ENCODE measurements at regions not wholly inside any gene's neighbourhood (a gene's known extent, or its start where the extent isn't known, plus 50 kb on each side); places are given as distances from the start of the nearest gene placed in this dataset.

DNA sequence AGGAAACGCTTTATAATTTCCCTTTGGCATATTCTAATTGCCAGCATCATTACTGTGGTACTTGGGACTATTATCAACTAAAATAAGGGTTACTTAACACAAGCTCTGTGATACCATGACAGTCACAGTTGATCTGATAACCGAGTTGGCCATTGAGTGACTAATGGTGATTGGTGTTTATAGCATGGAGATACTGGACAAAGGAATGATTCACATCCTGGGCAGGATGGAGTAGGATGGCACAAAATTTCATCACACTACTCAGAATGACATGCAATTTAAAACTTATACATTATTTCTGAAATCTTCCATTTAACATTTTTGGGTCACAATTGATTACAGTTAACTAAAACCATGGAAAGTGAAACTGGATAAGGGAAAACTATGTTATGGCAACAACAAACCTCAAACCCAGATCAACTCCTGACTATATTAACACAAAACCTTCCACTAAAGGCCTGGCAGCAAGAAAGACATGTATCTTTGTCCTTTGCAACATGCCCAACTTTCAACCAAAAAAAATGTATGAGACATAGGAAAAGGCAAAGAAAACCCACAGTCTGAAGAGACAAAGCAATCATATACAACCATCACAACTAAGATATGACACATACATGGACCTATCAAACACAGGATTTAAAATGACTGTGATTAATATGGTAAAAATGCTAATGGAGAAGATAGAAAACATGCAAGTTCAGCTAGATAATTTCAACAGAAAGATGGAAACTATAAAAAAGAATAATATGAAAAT lies 208.5 kb upstream of the NRP1 start:
- no peak for TF ChIP-seq SPI1 (IDR thresholded peaks at IDR 0.05; ENCODE audit: borderline replicate concordance, low read depth)
- TF ChIP-seq POLR2AphosphoS5 (IDR thresholded peaks at IDR 0.05; ENCODE audit: low read depth): no peak
- TF ChIP-seq, protein P1, sequence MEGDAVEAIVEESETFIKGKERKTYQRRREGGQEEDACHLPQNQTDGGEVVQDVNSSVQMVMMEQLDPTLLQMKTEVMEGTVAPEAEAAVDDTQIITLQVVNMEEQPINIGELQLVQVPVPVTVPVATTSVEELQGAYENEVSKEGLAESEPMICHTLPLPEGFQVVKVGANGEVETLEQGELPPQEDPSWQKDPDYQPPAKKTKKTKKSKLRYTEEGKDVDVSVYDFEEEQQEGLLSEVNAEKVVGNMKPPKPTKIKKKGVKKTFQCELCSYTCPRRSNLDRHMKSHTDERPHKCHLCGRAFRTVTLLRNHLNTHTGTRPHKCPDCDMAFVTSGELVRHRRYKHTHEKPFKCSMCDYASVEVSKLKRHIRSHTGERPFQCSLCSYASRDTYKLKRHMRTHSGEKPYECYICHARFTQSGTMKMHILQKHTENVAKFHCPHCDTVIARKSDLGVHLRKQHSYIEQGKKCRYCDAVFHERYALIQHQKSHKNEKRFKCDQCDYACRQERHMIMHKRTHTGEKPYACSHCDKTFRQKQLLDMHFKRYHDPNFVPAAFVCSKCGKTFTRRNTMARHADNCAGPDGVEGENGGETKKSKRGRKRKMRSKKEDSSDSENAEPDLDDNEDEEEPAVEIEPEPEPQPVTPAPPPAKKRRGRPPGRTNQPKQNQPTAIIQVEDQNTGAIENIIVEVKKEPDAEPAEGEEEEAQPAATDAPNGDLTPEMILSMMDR (IDR thresholded peaks at IDR 0.05; ENCODE audit: insufficient read depth, low read length): no peak
- no peak for TF ChIP-seq GABPA (IDR thresholded peaks at IDR 0.05; ENCODE audit: low read depth)
- TF ChIP-seq, protein P2, sequence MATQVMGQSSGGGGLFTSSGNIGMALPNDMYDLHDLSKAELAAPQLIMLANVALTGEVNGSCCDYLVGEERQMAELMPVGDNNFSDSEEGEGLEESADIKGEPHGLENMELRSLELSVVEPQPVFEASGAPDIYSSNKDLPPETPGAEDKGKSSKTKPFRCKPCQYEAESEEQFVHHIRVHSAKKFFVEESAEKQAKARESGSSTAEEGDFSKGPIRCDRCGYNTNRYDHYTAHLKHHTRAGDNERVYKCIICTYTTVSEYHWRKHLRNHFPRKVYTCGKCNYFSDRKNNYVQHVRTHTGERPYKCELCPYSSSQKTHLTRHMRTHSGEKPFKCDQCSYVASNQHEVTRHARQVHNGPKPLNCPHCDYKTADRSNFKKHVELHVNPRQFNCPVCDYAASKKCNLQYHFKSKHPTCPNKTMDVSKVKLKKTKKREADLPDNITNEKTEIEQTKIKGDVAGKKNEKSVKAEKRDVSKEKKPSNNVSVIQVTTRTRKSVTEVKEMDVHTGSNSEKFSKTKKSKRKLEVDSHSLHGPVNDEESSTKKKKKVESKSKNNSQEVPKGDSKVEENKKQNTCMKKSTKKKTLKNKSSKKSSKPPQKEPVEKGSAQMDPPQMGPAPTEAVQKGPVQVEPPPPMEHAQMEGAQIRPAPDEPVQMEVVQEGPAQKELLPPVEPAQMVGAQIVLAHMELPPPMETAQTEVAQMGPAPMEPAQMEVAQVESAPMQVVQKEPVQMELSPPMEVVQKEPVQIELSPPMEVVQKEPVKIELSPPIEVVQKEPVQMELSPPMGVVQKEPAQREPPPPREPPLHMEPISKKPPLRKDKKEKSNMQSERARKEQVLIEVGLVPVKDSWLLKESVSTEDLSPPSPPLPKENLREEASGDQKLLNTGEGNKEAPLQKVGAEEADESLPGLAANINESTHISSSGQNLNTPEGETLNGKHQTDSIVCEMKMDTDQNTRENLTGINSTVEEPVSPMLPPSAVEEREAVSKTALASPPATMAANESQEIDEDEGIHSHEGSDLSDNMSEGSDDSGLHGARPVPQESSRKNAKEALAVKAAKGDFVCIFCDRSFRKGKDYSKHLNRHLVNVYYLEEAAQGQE (IDR thresholded peaks at IDR 0.05; ENCODE audit: insufficient replicate concordance, low read depth): no peak

Data from HL-60 (cell line).